Uterus (tissue), 3 donors: ENCODE measurements at regions not wholly inside any gene's neighbourhood (a gene's known extent, or its start where the extent isn't known, plus 50 kb on each side); places are given as distances from the start of the nearest gene placed in this dataset.
"Not testable (repeated sequence)": the region's sequence is repeated elsewhere in the genome, so short reads cannot be mapped to it uniquely, and the experiment has no call there.

ENCODE experiments used
- DNase-seq, 2 donors: peaks; one replicate each; pipeline ENCODE4 v3.0.0-alpha.2; 2019 to 2020
- H3K27ac ChIP-seq, 2 donors: fragments of 200-600 bp; sonication (generic); 1 replicate in 1 of 2; 2 replicates in 1 of 2; pipeline ENCODE4 v1.5.1; 2016 to 2018
- H3K27me3 ChIP-seq, 2 donors: fragments of 200-600 bp; sonication (generic); one replicate each; pipeline ENCODE4 v1.5.1; 2018 to 2019; ENCODE audit warnings: control low read depth in 1 of 2
- H3K36me3 ChIP-seq, 2 donors: fragments of 200-600 bp; sonication (generic); one replicate each; pipeline ENCODE4 v1.5.1; 2019; ENCODE audit warnings: control low read depth in 1 of 2
- H3K4me1 ChIP-seq, 2 donors: fragments of 200-600 bp; sonication (generic); one replicate each; pipeline ENCODE4 v1.5.1; 2018 to 2019; ENCODE audit warnings: control low read depth in 1 of 2
- H3K4me3 ChIP-seq, 2 donors: fragments of 200-600 bp; sonication (generic); 1 replicate in 1 of 2; 2 replicates in 1 of 2; pipeline ENCODE4 v1.5.1; 2018 to 2019; ENCODE audit warnings: mild to moderate bottlenecking in 1 of 2
- H3K9me3 ChIP-seq, 2 donors: fragments of 200-600 bp; sonication (generic); one replicate each; pipeline ENCODE4 v1.5.1; 2019; ENCODE audit warnings: control low read depth in 1 of 2
- POLR2A ChIP-seq, 2 donors: fragments of 450-650 bp; IDR thresholded peaks; one replicate each; pipeline ENCODE4 v1.6.1; 2016; ENCODE audit warnings: antibody characterized with exemption in 2 of 2, mild to moderate bottlenecking in 1 of 2, moderate library complexity in 1 of 2
- intact Hi-C: fragments of 100-400 bp; cut with DNase I; formaldehyde crosslinking; loops from one replicate; pipeline ENCODE4 v1.15.1; 2023; ENCODE audit warnings: low total_unique reads
- TF ChIP-seq, protein P1 (sequence below), 4 experiments: fragments of 200-600 bp in 2 of 4; fragments of 450-650 bp in 2 of 4; sonication (generic) in 2 of 4; IDR thresholded peaks; one replicate each; pipeline ENCODE4 v1.5.1; 2016 to 2019; ENCODE audit warnings: antibody characterized with exemption in 4 of 4, mild to moderate bottlenecking in 2 of 4, moderate library complexity in 1 of 4
- donor health status: DM: yes; HTN: yes; CAD: no.

- no peak for DNase-seq
- no peaks in the 10 kb centered on the region for H3K27me3 ChIP-seq
- intact Hi-C loops: no loop called here
- no peaks in the 10 kb centered on the region for H3K36me3 ChIP-seq
- H3K4me3 ChIP-seq: no peak overlapping the region
- H3K27ac ChIP-seq: no peak overlapping the region
- no peak for TF ChIP-seq POLR2A (IDR thresholded peaks at IDR 0.05)
- TF ChIP-seq, protein P1, sequence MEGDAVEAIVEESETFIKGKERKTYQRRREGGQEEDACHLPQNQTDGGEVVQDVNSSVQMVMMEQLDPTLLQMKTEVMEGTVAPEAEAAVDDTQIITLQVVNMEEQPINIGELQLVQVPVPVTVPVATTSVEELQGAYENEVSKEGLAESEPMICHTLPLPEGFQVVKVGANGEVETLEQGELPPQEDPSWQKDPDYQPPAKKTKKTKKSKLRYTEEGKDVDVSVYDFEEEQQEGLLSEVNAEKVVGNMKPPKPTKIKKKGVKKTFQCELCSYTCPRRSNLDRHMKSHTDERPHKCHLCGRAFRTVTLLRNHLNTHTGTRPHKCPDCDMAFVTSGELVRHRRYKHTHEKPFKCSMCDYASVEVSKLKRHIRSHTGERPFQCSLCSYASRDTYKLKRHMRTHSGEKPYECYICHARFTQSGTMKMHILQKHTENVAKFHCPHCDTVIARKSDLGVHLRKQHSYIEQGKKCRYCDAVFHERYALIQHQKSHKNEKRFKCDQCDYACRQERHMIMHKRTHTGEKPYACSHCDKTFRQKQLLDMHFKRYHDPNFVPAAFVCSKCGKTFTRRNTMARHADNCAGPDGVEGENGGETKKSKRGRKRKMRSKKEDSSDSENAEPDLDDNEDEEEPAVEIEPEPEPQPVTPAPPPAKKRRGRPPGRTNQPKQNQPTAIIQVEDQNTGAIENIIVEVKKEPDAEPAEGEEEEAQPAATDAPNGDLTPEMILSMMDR (IDR thresholded peaks at IDR 0.05): no peak
- H3K9me3 ChIP-seq: no peaks in the 10 kb centered on the region
- H3K4me1 ChIP-seq: no peaks in the 10 kb centered on the region
Observed at GRCh38 chr6:92267335-92267734, 1152.0 kb downstream of the EPHA7 start.

GRCh38 chr6:92263864-92264263, 1155.5 kb downstream of the EPHA7 start:
- no peak overlapping the region for H3K27ac ChIP-seq
- intact Hi-C loops: no loop called here
- H3K9me3 ChIP-seq: no peaks in the 10 kb centered on the region
- no peak for TF ChIP-seq POLR2A (IDR thresholded peaks at IDR 0.05)
- TF ChIP-seq, protein P1 (IDR thresholded peaks at IDR 0.05): no peak
- no peaks in the 10 kb centered on the region for H3K4me1 ChIP-seq
- H3K36me3 ChIP-seq: no peaks in the 10 kb centered on the region
- DNase-seq: no peak
- H3K27me3 ChIP-seq: no peaks in the 10 kb centered on the region
- H3K4me3 ChIP-seq: no peak overlapping the region

GRCh38 chr6:92259171-92259570, 1160.2 kb downstream of the EPHA7 start:
- no peaks in the 10 kb centered on the region for H3K27me3 ChIP-seq
- no peak for DNase-seq
- H3K4me1 ChIP-seq: no peaks in the 10 kb centered on the region
- H3K27ac ChIP-seq: no peak overlapping the region
- H3K9me3 ChIP-seq: peaks cover 0 to 2% of the 10 kb centered on the region in 2 donors
- H3K36me3 ChIP-seq: no peaks in the 10 kb centered on the region
- no peak for TF ChIP-seq POLR2A (IDR thresholded peaks at IDR 0.05)
- TF ChIP-seq, protein P1 (IDR thresholded peaks at IDR 0.05): no peak
- intact Hi-C loops: no loop called here
- no peak overlapping the region for H3K4me3 ChIP-seq

DNA sequence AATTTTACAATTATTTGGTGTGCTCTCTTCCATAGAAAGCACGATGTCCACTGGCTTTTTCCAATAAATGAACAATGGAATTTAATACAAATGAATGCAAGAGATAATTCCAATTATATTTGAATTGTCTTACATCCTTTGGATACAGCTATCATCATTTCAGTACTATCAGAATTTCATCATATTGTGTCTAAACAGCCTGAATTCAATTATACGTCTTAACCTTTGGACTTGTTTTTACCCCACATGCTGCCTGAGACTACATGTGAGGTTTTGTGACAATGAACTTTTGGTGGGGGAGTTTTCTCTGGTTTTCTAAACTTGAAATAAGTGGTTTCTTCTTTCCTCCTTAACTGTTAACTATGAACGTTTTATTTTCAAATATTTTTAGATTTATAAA, 1176.0 kb downstream of the EPHA7 start:
- H3K4me1 ChIP-seq: no peaks in the 10 kb centered on the region
- TF ChIP-seq, protein P1 (IDR thresholded peaks at IDR 0.05): no peak
- no peak for TF ChIP-seq POLR2A (IDR thresholded peaks at IDR 0.05)
- no peak for DNase-seq
- H3K27me3 ChIP-seq: no peaks in the 10 kb centered on the region
- H3K4me3 ChIP-seq: no peak overlapping the region
- no peak overlapping the region for H3K27ac ChIP-seq
- no peaks in the 10 kb centered on the region for H3K36me3 ChIP-seq
- intact Hi-C loops: no loop called here
- H3K9me3 ChIP-seq: no peaks in the 10 kb centered on the region

- Histone ChIP-seq H3K9me3 (no peaks in the 10 kb centered on the region), H3K27ac (no peak overlapping the region), H3K4me1 (no peaks in the 10 kb centered on the region), H3K4me3 (no peak overlapping the region), H3K36me3 (no peaks in the 10 kb centered on the region), H3K27me3 (no peaks in the 10 kb centered on the region)
- intact Hi-C loops: no loop called here
- DNase-seq: no peak
- no peak for TF ChIP-seq POLR2A (IDR thresholded peaks at IDR 0.05)
- TF ChIP-seq, protein P1 (IDR thresholded peaks at IDR 0.05): no peak
Observed at GRCh38 chr6:92231171-92231701, 1188.1 kb downstream of the EPHA7 start.

- intact Hi-C loops, DNase-seq, H3K27ac ChIP-seq, H3K4me1 ChIP-seq, H3K4me3 ChIP-seq, H3K27me3 ChIP-seq, H3K36me3 ChIP-seq, H3K9me3 ChIP-seq: not testable (repeated sequence)
Observed at GRCh38 chr6:92219987-92220386, 1199.4 kb downstream of the EPHA7 start.
